ENCODE measurements at regions not wholly inside any gene's neighbourhood (a gene's known extent, or its start where the extent isn't known, plus 50 kb on each side); places are given as distances from the start of the nearest gene placed in this dataset.

DNA sequence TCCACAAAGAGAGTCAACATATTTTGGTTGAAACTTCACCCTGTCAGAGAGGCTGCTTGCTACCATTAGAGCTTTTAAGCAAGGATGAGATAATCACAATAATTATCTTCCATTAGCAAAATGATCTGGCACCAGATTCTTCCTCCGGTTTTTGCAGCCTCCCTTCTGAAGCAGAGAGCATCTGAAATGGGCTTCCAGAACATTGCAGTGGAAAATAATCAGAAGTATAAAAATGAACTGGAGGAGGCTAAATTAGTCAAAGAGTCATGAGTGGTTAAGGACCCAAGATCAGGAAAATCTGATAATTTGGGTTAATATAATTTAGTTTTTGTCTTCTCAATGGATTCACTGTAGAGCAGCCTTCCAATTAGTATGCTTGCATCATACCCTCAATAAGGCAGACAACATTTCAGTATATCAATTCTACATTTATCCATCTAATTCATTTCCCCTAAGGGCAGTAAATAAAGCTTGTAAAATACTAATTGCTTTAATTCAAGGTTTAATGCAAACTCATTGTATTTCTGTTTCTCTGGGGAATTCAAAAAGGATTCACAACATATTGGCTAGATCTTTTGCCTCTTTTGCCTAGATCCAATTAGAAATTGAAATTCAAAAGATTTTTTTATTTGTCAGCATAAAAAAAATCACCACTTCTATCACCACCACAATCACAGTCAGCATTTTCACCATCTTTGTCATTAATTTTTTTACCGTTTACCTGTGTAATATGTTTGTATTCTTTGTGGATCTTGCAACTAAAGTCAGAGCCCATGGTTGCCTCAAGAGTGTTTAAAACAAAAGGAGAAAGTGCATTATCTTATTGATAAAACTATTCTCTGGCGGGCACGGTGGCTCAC lies 537.2 kb upstream of the DCC start:
- TF ChIP-seq, protein P1, sequence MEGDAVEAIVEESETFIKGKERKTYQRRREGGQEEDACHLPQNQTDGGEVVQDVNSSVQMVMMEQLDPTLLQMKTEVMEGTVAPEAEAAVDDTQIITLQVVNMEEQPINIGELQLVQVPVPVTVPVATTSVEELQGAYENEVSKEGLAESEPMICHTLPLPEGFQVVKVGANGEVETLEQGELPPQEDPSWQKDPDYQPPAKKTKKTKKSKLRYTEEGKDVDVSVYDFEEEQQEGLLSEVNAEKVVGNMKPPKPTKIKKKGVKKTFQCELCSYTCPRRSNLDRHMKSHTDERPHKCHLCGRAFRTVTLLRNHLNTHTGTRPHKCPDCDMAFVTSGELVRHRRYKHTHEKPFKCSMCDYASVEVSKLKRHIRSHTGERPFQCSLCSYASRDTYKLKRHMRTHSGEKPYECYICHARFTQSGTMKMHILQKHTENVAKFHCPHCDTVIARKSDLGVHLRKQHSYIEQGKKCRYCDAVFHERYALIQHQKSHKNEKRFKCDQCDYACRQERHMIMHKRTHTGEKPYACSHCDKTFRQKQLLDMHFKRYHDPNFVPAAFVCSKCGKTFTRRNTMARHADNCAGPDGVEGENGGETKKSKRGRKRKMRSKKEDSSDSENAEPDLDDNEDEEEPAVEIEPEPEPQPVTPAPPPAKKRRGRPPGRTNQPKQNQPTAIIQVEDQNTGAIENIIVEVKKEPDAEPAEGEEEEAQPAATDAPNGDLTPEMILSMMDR (IDR thresholded peaks at IDR 0.05; ENCODE audit: low read depth, low read length, poor library complexity, severe bottlenecking) = no peak
- TF ChIP-seq EZH2phosphoT487 (IDR thresholded peaks at IDR 0.05; ENCODE audit: borderline replicate concordance, low read length) = no peak

All from DOHH2 (cell line).